ENCODE measurements at regions not wholly inside any gene's neighbourhood (a gene's known extent, or its start where the extent isn't known, plus 50 kb on each side); places are given as distances from the start of the nearest gene placed in this dataset.

GRCh38 chr5:30607301-30607894, 586.1 kb upstream of the CDH6 start:
- FAIRE-seq = no peak
- dilution Hi-C loops (cut with MboI; ENCODE audit: extremely low pct_ligation_motif_present, low sequenced_read_pairs) = no loop called here

More at GRCh38 chr5:30607301-30607894, 586.1 kb upstream of the CDH6 start:
- Histone ChIP-seq H3K9ac (replicated peaks; ENCODE audit: extremely low read depth, insufficient read depth, low read length) (no peak overlapping the region), H3K36me3 (ENCODE audit: control insufficient read depth in 2 of 2, extremely low read depth in 1 of 2, insufficient read depth in 2 of 2, low read length in 2 of 2) (no peaks in the 10 kb centered on the region), H3K27ac (ENCODE audit: insufficient read depth, low read depth, low read length) (no peak overlapping the region), H3K79me2 (ENCODE audit: control insufficient read depth, insufficient read depth, low read length) (no peaks in the 10 kb centered on the region), H4K20me1 (replicated peaks; ENCODE audit: control insufficient read depth, extremely low read depth, insufficient read depth, low read length) (no peaks in the 10 kb centered on the region), H3K4me2 (ENCODE audit: insufficient read depth, low read length) (no peak overlapping the region), H3K27me3 (ENCODE audit: control insufficient read depth in 2 of 2, insufficient read depth in 2 of 2, low read length in 2 of 2) (no peaks in the 10 kb centered on the region), H2AFZ (ENCODE audit: low read depth, low read length) (no peak overlapping the region), H3K9me3 (replicated peaks; ENCODE audit: control insufficient read depth, insufficient read depth, low read length) (peaks cover 4% of the 10 kb centered on the region), H3K4me1 (ENCODE audit: control insufficient read depth, extremely low read depth, insufficient read depth, low read length) (no peaks in the 10 kb centered on the region), H3K9me1 (replicated peaks; ENCODE audit: control insufficient read depth, extremely low read depth, insufficient read depth, low read length) (no peaks in the 10 kb centered on the region), H3K4me3 (replicated peaks in 1 of 3; ENCODE audit: insufficient read depth in 1 of 3, low read depth in 1 of 3, low read length in 3 of 3) (no peak overlapping the region)
- TF ChIP-seq GATA2 (IDR thresholded peaks at IDR 0.05; ENCODE audit: insufficient read depth, insufficient read length, low read depth, low read length) (no peak), POLR2A (IDR thresholded peaks at IDR 0.05; ENCODE audit: low read depth, low read length) (no peak), POLR2AphosphoS5 (IDR thresholded peaks at IDR 0.05; ENCODE audit: insufficient read depth, low read depth, low read length) (no peak), FOS (IDR thresholded peaks at IDR 0.05; ENCODE audit: borderline replicate concordance, insufficient read depth, low read length) (no peak), JUN (IDR thresholded peaks at IDR 0.05; ENCODE audit: borderline replicate concordance, insufficient read depth, insufficient read length, low read depth) (no peak), MAX (IDR thresholded peaks at IDR 0.05; ENCODE audit: insufficient read depth, insufficient read length) (no peak), CTCF (IDR thresholded peaks at IDR 0.05; ENCODE audit: extremely low read depth in 1 of 2, insufficient read depth in 1 of 2, low read depth in 1 of 2, low read length in 2 of 2) (no peak), EZH2 (IDR thresholded peaks at IDR 0.05; ENCODE audit: borderline replicate concordance, low read depth, low read length, severe bottlenecking) (no peak), MYC (IDR thresholded peaks at IDR 0.05; ENCODE audit: low read depth, low read length) (no peak)
- POLR2A ChIA-PET = no interaction called here
- intact Hi-C loops (cut with micrococcal nuclease) = no loop called here
- DNase-seq (ENCODE audit: low read depth, low spot score) = no peak
- CTCF ChIA-PET = no interaction called here
- no TSS peak for BruUV-seq (replicated peaks)

All from endothelial cell of umbilical vein (primary cell).